Ishikawa (cell line): ENCODE measurements at regions not wholly inside any gene's neighbourhood (a gene's known extent, or its start where the extent isn't known, plus 50 kb on each side); places are given as distances from the start of the nearest gene placed in this dataset.

Source experiments
- CEBPB ChIP-seq: IDR thresholded peaks from 2 replicates; pipeline ENCODE4 v1.6.1; 2012
- EP300 ChIP-seq: IDR thresholded peaks from 2 replicates; pipeline ENCODE4 v1.6.1; 2012; ENCODE audit warnings: borderline replicate concordance
- FOXM1 ChIP-seq: IDR thresholded peaks from 2 replicates; pipeline ENCODE4 v1.6.1; 2012; ENCODE audit warnings: low read depth, borderline replicate concordance
- NFIC ChIP-seq: IDR thresholded peaks from 2 replicates; pipeline ENCODE4 v1.6.1; 2012
- RAD21 ChIP-seq: IDR thresholded peaks from 2 replicates; pipeline ENCODE4 v1.6.1; 2012; ENCODE audit warnings: low read depth
- TAF1 ChIP-seq: IDR thresholded peaks from 2 replicates; pipeline ENCODE4 v1.6.1; 2012; ENCODE audit warnings: low read depth, mild to moderate bottlenecking
- YY1 ChIP-seq: IDR thresholded peaks from 2 replicates; pipeline ENCODE4 v1.6.1; 2012; ENCODE audit warnings: low read depth
- ZBTB7A ChIP-seq: IDR thresholded peaks from 2 replicates; pipeline ENCODE4 v1.6.1; 2012; ENCODE audit warnings: low read depth
- TF ChIP-seq, protein P1 (sequence below): IDR thresholded peaks from 2 replicates; pipeline ENCODE4 v1.6.1; 2012; ENCODE audit warnings: low read depth, mild to moderate bottlenecking
- TF ChIP-seq, protein P2 (sequence below): IDR thresholded peaks from 2 replicates; pipeline ENCODE4 v1.6.1; 2012

DNA sequence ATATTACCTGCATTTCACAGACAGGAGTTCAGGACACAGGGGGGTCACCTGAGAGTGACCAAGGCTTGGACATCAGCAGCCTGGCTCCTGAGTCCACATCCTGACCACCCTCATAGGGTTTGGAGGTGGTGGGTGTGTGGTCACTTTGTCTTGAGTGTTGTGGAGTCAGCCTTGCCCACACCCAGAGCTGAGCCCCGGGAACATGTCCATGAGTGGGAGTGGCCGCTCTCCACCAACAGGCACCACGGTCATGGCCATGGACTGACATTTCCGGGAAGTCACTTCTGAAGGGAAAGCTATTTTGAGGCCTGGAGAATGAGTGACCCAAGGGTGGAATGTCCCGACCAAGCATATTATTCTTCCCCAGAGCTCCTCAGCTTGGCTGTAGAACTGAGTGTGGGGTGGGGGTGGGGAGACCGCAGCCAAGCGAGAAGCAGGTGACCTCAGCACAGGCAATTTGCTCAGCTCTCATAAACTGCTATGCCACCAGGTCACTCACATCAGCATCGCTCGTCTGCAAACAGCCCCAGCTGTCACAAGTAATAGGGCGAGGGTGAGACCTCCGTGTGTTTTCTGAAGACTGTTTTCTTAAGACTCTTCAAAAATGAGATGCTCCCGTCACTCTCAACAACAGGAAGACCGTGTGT lies 348.6 kb upstream of the CDH4 start:
- no peak for TF ChIP-seq EP300
- no peak for TF ChIP-seq FOXM1
- TF ChIP-seq, protein P1, sequence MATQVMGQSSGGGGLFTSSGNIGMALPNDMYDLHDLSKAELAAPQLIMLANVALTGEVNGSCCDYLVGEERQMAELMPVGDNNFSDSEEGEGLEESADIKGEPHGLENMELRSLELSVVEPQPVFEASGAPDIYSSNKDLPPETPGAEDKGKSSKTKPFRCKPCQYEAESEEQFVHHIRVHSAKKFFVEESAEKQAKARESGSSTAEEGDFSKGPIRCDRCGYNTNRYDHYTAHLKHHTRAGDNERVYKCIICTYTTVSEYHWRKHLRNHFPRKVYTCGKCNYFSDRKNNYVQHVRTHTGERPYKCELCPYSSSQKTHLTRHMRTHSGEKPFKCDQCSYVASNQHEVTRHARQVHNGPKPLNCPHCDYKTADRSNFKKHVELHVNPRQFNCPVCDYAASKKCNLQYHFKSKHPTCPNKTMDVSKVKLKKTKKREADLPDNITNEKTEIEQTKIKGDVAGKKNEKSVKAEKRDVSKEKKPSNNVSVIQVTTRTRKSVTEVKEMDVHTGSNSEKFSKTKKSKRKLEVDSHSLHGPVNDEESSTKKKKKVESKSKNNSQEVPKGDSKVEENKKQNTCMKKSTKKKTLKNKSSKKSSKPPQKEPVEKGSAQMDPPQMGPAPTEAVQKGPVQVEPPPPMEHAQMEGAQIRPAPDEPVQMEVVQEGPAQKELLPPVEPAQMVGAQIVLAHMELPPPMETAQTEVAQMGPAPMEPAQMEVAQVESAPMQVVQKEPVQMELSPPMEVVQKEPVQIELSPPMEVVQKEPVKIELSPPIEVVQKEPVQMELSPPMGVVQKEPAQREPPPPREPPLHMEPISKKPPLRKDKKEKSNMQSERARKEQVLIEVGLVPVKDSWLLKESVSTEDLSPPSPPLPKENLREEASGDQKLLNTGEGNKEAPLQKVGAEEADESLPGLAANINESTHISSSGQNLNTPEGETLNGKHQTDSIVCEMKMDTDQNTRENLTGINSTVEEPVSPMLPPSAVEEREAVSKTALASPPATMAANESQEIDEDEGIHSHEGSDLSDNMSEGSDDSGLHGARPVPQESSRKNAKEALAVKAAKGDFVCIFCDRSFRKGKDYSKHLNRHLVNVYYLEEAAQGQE, result no peak
- TF ChIP-seq, protein P2, sequence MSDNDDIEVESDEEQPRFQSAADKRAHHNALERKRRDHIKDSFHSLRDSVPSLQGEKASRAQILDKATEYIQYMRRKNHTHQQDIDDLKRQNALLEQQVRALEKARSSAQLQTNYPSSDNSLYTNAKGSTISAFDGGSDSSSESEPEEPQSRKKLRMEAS, result no peak
- no peak for TF ChIP-seq NFIC
- TF ChIP-seq CEBPB, result no peak
- TF ChIP-seq RAD21, result no peak
- TF ChIP-seq TAF1, result no peak
- TF ChIP-seq YY1, result no peak
- TF ChIP-seq ZBTB7A, result no peak
